ENCODE measurements at regions not wholly inside any gene's neighbourhood (a gene's known extent, or its start where the extent isn't known, plus 50 kb on each side); places are given as distances from the start of the nearest gene placed in this dataset.

- TF ChIP-seq CTCF (IDR thresholded peaks at IDR 0.05 in 2 of 3, conservative IDR thresholded peaks at IDR 0.05 in 1 of 3; ENCODE audit: borderline replicate concordance in 1 of 3, insufficient read depth in 1 of 3, low read depth in 2 of 3, low read length in 2 of 3) (no peak), RAD21 (IDR thresholded peaks at IDR 0.05; ENCODE audit: low read depth) (no peak), EGR1 (IDR thresholded peaks at IDR 0.05; ENCODE audit: low read depth) (no peak), SIN3A (IDR thresholded peaks at IDR 0.05; ENCODE audit: low read depth) (no peak), EZH2 (IDR thresholded peaks at IDR 0.05) (no peak), REST (IDR thresholded peaks at IDR 0.05; ENCODE audit: low read depth) (no peak), POLR2A (IDR thresholded peaks at IDR 0.05; ENCODE audit: borderline replicate concordance, extremely low read depth, insufficient read depth, insufficient read length) (no peak), YY1 (IDR thresholded peaks at IDR 0.05; ENCODE audit: extremely low read depth, insufficient replicate concordance, low read depth, low read length) (no peak), MAX (IDR thresholded peaks at IDR 0.05) (no peak), EZH2phosphoT487 (IDR thresholded peaks at IDR 0.05; ENCODE audit: borderline replicate concordance) (no peak), TCF7L2 (IDR thresholded peaks at IDR 0.05; ENCODE audit: borderline replicate concordance, extremely low read depth, insufficient read depth, insufficient read length) (no peak)
Observed at GRCh38 chr14:58881433-58881832, 243.7 kb downstream of the DACT1 start.
